Uterus (tissue), 2 donors: ENCODE measurements at regions not wholly inside any gene's neighbourhood (a gene's known extent, or its start where the extent isn't known, plus 50 kb on each side); places are given as distances from the start of the nearest gene placed in this dataset.

Source experiments
- POLR2A ChIP-seq, 2 donors: fragments of 450-650 bp; IDR thresholded peaks; one replicate each; pipeline ENCODE4 v1.6.1; 2016; ENCODE audit warnings: antibody characterized with exemption in 2 of 2, mild to moderate bottlenecking in 1 of 2, moderate library complexity in 1 of 2
- TF ChIP-seq, protein P1 (sequence below), 4 experiments: fragments of 200-600 bp in 2 of 4; fragments of 450-650 bp in 2 of 4; sonication (generic) in 2 of 4; IDR thresholded peaks; one replicate each; pipeline ENCODE4 v1.5.1; 2016 to 2019; ENCODE audit warnings: antibody characterized with exemption in 4 of 4, mild to moderate bottlenecking in 2 of 4, moderate library complexity in 1 of 4

DNA sequence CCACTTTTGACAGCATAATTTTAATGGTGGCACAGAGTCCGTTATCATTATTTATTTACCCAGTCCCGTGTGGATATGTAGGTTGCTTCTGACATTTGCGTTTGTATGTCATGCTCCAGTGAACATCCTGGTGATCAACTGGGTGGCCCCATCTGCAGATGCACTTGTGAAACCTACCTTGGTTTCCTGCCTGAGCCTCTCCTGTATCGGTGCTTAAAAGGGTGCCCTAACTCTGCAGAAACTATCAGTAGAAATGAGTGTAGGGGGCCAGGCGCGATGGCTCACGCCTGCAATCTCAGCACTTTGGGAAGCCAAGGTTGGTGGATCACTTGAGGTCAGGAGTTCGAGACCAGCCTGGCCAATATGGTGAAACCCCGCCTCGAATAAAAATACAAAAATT lies 92.1 kb upstream of the IER5L start:
- no peak for TF ChIP-seq POLR2A (IDR thresholded peaks at IDR 0.05)
- TF ChIP-seq, protein P1, sequence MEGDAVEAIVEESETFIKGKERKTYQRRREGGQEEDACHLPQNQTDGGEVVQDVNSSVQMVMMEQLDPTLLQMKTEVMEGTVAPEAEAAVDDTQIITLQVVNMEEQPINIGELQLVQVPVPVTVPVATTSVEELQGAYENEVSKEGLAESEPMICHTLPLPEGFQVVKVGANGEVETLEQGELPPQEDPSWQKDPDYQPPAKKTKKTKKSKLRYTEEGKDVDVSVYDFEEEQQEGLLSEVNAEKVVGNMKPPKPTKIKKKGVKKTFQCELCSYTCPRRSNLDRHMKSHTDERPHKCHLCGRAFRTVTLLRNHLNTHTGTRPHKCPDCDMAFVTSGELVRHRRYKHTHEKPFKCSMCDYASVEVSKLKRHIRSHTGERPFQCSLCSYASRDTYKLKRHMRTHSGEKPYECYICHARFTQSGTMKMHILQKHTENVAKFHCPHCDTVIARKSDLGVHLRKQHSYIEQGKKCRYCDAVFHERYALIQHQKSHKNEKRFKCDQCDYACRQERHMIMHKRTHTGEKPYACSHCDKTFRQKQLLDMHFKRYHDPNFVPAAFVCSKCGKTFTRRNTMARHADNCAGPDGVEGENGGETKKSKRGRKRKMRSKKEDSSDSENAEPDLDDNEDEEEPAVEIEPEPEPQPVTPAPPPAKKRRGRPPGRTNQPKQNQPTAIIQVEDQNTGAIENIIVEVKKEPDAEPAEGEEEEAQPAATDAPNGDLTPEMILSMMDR (IDR thresholded peaks at IDR 0.05) = no peak
